HEK293 (cell line): ENCODE measurements at regions not wholly inside any gene's neighbourhood (a gene's known extent, or its start where the extent isn't known, plus 50 kb on each side); places are given as distances from the start of the nearest gene placed in this dataset.

Experiments
- CTCF ChIA-PET: fragments of 350-600 bp; formaldehyde crosslinking; extraction: SDS; loops from one replicate; lab custom pipeline; 2021; ENCODE audit warnings: antibody characterized with exemption; lab: Yijun Ruan, JAX
- POLR2A ChIA-PET: fragments of 300-600 bp; formaldehyde crosslinking; extraction: SDS; loops from one replicate; lab custom pipeline; 2020; ENCODE audit warnings: antibody characterized with exemption, inconsistent platforms; lab: Yijun Ruan, JAX
- H3K27ac ChIP-seq: fragments of 200-500 bp; sonication (Bioruptor generic); 2 replicates; pipeline ENCODE4 v1.5.1; 2014; ENCODE audit warnings: low read depth, low read length, control low read depth, inconsistent platforms; ENCODE audit errors: extremely low read depth
- H3K36me3 ChIP-seq, 2 experiments: fragments of 200-500 bp in 1 of 2; sonication (Bioruptor generic) in 1 of 2; 1 replicate in 1 of 2; 2 replicates in 1 of 2; pipeline ENCODE4 v1.5.1; 2014 to 2017; ENCODE audit warnings: inconsistent platforms in 2 of 2, low read length in 2 of 2; ENCODE audit not compliant: control insufficient read depth in 2 of 2, insufficient read depth in 1 of 2
- H3K4me1 ChIP-seq: fragments of 200-500 bp; sonication (Bioruptor generic); 2 replicates; pipeline ENCODE4 v1.5.1; 2014; ENCODE audit warnings: mild to moderate bottlenecking, low read length, inconsistent platforms; ENCODE audit not compliant: control insufficient read depth, insufficient read depth
- H3K4me3 ChIP-seq: 2 replicates; pipeline ENCODE4 v1.5.1; 2011; ENCODE audit warnings: low read depth, mild to moderate bottlenecking, control low read depth, low read length, moderate library complexity
- H3K9me3 ChIP-seq: fragments of 200-500 bp; sonication (Bioruptor generic); 2 replicates; pipeline ENCODE4 v1.5.1; 2014; ENCODE audit warnings: low read depth, low read length, inconsistent platforms; ENCODE audit not compliant: control insufficient read depth, insufficient read depth
- GLIS2 ChIP-seq: fragments of 450-650 bp; formaldehyde crosslinking; IDR thresholded peaks from 2 replicates; pipeline ENCODE4 v1.5.1; 2016; ENCODE audit warnings: missing biosample characterization, missing genetic modification characterization
- SP3 ChIP-seq: fragments of 450-650 bp; formaldehyde crosslinking; IDR thresholded peaks from 2 replicates; pipeline ENCODE4 v1.5.1; 2016; ENCODE audit warnings: missing biosample characterization, missing genetic modification characterization
- YY2 ChIP-seq: fragments of 450-650 bp; formaldehyde crosslinking; IDR thresholded peaks from 2 replicates; pipeline ENCODE4 v1.5.1; 2016; ENCODE audit warnings: missing biosample characterization, missing genetic modification characterization
- ZNF140 ChIP-seq: fragments of 450-650 bp; formaldehyde crosslinking; IDR thresholded peaks from 2 replicates; pipeline ENCODE4 v1.5.1; 2016; ENCODE audit warnings: missing biosample characterization, missing genetic modification characterization
- ZNF274 ChIP-seq, 2 experiments: fragments of 200-500 bp in 1 of 2; fragments of 450-650 bp in 1 of 2; sonication (Bioruptor generic) in 1 of 2; formaldehyde crosslinking in 1 of 2; IDR thresholded peaks; 2 replicates each; pipeline versions ENCODE4 v1.5.1 to v1.6.1; 2014 to 2016; ENCODE audit warnings: borderline replicate concordance in 1 of 2, inconsistent platforms in 1 of 2, low read length in 1 of 2, missing biosample characterization in 1 of 2, missing genetic modification characterization in 1 of 2
- ZNF302 ChIP-seq: fragments of 450-650 bp; formaldehyde crosslinking; IDR thresholded peaks from 2 replicates; pipeline ENCODE4 v1.5.1; 2016; ENCODE audit warnings: missing biosample characterization, missing genetic modification characterization, low read depth
- ZNF394 ChIP-seq: fragments of 450-650 bp; formaldehyde crosslinking; IDR thresholded peaks from 2 replicates; pipeline ENCODE4 v1.5.1; 2016; ENCODE audit warnings: missing biosample characterization, missing genetic modification characterization, mild to moderate bottlenecking, moderate library complexity, borderline replicate concordance
- ZNF629 ChIP-seq: fragments of 450-650 bp; formaldehyde crosslinking; IDR thresholded peaks from 2 replicates; pipeline ENCODE4 v1.5.1; 2017; ENCODE audit warnings: missing biosample characterization, missing genetic modification characterization
- ZNF664 ChIP-seq: fragments of 450-650 bp; formaldehyde crosslinking; IDR thresholded peaks from 2 replicates; pipeline ENCODE4 v1.5.1; 2016; ENCODE audit warnings: missing biosample characterization, missing genetic modification characterization
- ZNF701 ChIP-seq: fragments of 450-650 bp; formaldehyde crosslinking; IDR thresholded peaks from 2 replicates; pipeline ENCODE4 v1.5.1; 2016; ENCODE audit warnings: missing biosample characterization, missing genetic modification characterization
- ZNF791 ChIP-seq: fragments of 450-650 bp; formaldehyde crosslinking; IDR thresholded peaks from 2 replicates; pipeline ENCODE4 v1.5.1; 2016; ENCODE audit warnings: missing biosample characterization, missing genetic modification characterization
- TF ChIP-seq, protein P1 (sequence below): fragments of 450-650 bp; formaldehyde crosslinking; IDR thresholded peaks from 2 replicates; pipeline ENCODE4 v1.5.1; 2016; ENCODE audit warnings: missing biosample characterization, missing genetic modification characterization
- TF ChIP-seq, protein P2 (sequence below): fragments of 450-650 bp; formaldehyde crosslinking; IDR thresholded peaks from 2 replicates; pipeline ENCODE4 v1.5.1; 2016; ENCODE audit warnings: missing biosample characterization, missing genetic modification characterization
- TF ChIP-seq, protein P3 (sequence below): fragments of 450-650 bp; formaldehyde crosslinking; IDR thresholded peaks from 2 replicates; pipeline ENCODE4 v1.5.1; 2016; ENCODE audit warnings: missing biosample characterization, missing genetic modification characterization, low read depth
- TF ChIP-seq, protein P4 (sequence below): fragments of 450-650 bp; formaldehyde crosslinking; IDR thresholded peaks from 2 replicates; pipeline ENCODE4 v1.5.1; 2017; ENCODE audit warnings: missing biosample characterization, missing genetic modification characterization
- TF ChIP-seq, protein P5 (sequence below): fragments of 450-650 bp; formaldehyde crosslinking; IDR thresholded peaks from 2 replicates; pipeline ENCODE4 v1.5.1; 2017; ENCODE audit warnings: missing biosample characterization, missing genetic modification characterization

DNA sequence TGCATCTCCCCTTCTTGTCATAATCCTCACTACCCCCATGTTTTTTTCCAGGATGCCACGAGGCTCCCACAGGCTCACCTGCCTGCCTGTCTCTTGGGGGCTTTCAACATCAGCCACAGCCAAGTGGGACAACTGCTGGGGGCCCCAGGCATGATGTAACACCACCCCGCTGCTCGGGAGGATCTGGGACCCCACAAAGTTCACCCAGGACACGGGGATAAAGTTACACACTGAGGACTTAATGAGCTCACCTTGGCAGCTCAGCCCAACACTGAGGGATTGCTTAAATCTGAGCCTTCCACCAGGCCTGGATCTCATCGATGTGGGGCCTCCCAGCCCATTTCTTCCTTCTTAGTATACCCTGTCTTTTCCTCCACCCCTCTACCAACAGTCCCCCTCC is 56.4 kb upstream of the NNAT start:
- ChIA-PET POLR2A (no interaction called here), CTCF (no interaction called here)
- no peak overlapping the region for H3K4me3 ChIP-seq
- H3K27ac ChIP-seq, result no peak overlapping the region
- no peaks in the 10 kb centered on the region for H3K4me1 ChIP-seq
- no peaks in the 10 kb centered on the region for H3K9me3 ChIP-seq
- no peaks in the 10 kb centered on the region for H3K36me3 ChIP-seq
- no peak for TF ChIP-seq SP3 (tag by site-specific recombination)
- no peak for TF ChIP-seq GLIS2 (tag by site-specific recombination)
- no peak for TF ChIP-seq ZNF302
- no peak for TF ChIP-seq ZNF394 (tag by site-specific recombination)
- TF ChIP-seq, protein P1, sequence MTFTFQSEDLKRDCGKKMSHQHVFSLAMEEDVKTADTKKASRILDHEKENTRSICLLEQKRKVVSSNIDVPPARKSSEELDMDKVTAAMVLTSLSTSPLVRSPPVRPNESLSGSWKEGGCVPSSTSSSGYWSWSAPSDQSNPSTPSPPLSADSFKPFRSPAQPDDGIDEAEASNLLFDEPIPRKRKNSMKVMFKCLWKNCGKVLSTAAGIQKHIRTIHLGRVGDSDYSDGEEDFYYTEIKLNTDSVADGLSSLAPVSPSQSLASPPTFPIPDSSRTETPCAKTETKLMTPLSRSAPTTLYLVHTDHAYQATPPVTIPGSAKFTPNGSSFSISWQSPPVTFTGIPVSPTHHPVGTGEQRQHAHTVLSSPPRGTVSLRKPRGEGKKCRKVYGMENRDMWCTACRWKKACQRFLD, result no peak
- no peak for TF ChIP-seq ZNF791
- no peak for TF ChIP-seq ZNF274 (IDR thresholded peaks at IDR 0.05; ENCODE audit: low read length)
- TF ChIP-seq ZNF274 (tag by site-specific recombination; IDR thresholded peaks at IDR 0.05; ENCODE audit: borderline replicate concordance), result no peak
- no peak for TF ChIP-seq ZNF629 (tag by site-specific recombination)
- TF ChIP-seq YY2, result no peak
- no peak for TF ChIP-seq ZNF140
- TF ChIP-seq ZNF701, result no peak
- TF ChIP-seq, protein P2, sequence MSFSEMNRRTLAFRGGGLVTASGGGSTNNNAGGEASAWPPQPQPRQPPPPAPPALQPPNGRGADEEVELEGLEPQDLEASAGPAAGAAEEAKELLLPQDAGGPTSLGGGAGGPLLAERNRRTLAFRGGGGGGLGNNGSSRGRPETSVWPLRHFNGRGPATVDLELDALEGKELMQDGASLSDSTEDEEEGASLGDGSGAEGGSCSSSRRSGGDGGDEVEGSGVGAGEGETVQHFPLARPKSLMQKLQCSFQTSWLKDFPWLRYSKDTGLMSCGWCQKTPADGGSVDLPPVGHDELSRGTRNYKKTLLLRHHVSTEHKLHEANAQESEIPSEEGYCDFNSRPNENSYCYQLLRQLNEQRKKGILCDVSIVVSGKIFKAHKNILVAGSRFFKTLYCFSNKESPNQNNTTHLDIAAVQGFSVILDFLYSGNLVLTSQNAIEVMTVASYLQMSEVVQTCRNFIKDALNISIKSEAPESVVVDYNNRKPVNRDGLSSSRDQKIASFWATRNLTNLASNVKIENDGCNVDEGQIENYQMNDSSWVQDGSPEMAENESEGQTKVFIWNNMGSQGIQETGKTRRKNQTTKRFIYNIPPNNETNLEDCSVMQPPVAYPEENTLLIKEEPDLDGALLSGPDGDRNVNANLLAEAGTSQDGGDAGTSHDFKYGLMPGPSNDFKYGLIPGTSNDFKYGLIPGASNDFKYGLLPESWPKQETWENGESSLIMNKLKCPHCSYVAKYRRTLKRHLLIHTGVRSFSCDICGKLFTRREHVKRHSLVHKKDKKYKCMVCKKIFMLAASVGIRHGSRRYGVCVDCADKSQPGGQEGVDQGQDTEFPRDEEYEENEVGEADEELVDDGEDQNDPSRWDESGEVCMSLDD (tag by site-specific recombination), result no peak
- TF ChIP-seq, protein P3, sequence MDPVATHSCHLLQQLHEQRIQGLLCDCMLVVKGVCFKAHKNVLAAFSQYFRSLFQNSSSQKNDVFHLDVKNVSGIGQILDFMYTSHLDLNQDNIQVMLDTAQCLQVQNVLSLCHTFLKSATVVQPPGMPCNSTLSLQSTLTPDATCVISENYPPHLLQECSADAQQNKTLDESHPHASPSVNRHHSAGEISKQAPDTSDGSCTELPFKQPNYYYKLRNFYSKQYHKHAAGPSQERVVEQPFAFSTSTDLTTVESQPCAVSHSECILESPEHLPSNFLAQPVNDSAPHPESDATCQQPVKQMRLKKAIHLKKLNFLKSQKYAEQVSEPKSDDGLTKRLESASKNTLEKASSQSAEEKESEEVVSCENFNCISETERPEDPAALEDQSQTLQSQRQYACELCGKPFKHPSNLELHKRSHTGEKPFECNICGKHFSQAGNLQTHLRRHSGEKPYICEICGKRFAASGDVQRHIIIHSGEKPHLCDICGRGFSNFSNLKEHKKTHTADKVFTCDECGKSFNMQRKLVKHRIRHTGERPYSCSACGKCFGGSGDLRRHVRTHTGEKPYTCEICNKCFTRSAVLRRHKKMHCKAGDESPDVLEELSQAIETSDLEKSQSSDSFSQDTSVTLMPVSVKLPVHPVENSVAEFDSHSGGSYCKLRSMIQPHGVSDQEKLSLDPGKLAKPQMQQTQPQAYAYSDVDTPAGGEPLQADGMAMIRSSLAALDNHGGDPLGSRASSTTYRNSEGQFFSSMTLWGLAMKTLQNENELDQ, result no peak
- TF ChIP-seq, protein P4, sequence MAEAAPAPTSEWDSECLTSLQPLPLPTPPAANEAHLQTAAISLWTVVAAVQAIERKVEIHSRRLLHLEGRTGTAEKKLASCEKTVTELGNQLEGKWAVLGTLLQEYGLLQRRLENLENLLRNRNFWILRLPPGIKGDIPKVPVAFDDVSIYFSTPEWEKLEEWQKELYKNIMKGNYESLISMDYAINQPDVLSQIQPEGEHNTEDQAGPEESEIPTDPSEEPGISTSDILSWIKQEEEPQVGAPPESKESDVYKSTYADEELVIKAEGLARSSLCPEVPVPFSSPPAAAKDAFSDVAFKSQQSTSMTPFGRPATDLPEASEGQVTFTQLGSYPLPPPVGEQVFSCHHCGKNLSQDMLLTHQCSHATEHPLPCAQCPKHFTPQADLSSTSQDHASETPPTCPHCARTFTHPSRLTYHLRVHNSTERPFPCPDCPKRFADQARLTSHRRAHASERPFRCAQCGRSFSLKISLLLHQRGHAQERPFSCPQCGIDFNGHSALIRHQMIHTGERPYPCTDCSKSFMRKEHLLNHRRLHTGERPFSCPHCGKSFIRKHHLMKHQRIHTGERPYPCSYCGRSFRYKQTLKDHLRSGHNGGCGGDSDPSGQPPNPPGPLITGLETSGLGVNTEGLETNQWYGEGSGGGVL (tag by site-specific recombination), result no peak
- TF ChIP-seq, protein P5, sequence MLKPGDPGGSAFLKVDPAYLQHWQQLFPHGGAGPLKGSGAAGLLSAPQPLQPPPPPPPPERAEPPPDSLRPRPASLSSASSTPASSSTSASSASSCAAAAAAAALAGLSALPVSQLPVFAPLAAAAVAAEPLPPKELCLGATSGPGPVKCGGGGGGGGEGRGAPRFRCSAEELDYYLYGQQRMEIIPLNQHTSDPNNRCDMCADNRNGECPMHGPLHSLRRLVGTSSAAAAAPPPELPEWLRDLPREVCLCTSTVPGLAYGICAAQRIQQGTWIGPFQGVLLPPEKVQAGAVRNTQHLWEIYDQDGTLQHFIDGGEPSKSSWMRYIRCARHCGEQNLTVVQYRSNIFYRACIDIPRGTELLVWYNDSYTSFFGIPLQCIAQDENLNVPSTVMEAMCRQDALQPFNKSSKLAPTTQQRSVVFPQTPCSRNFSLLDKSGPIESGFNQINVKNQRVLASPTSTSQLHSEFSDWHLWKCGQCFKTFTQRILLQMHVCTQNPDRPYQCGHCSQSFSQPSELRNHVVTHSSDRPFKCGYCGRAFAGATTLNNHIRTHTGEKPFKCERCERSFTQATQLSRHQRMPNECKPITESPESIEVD (tag by site-specific recombination), result no peak
- no peak for TF ChIP-seq ZNF664 (tag by site-specific recombination)
- TF ChIP-seq, all 188 proteins: peak for 0
